ENCODE measurements at regions not wholly inside any gene's neighbourhood (a gene's known extent, or its start where the extent isn't known, plus 50 kb on each side); places are given as distances from the start of the nearest gene placed in this dataset.

GRCh38 chr1:81613803-81614202 is 186.9 kb upstream of the ADGRL2 start:
- FAIRE-seq = no peak

GRCh38 chr1:81607924-81608323 is 192.8 kb upstream of the ADGRL2 start:
- no peak for FAIRE-seq

- FAIRE-seq = no peak
Measured at GRCh38 chr1:81607086-81607485, 193.6 kb upstream of the ADGRL2 start.

- FAIRE-seq = no peak
Measured at GRCh38 chr1:81606656-81607055, 194.1 kb upstream of the ADGRL2 start.

- no peak for FAIRE-seq
Measured at GRCh38 chr1:81605023-81605422, 195.7 kb upstream of the ADGRL2 start.

- FAIRE-seq = no peak
Measured at GRCh38 chr1:81600878-81601622, 199.7 kb upstream of the ADGRL2 start.

GRCh38 chr1:81600363-81600762 is 200.4 kb upstream of the ADGRL2 start:
- FAIRE-seq = no peak

GRCh38 chr1:81598623-81599022 is 202.1 kb upstream of the ADGRL2 start:
- no peak for FAIRE-seq

- FAIRE-seq = no peak
Measured at GRCh38 chr1:81597720-81598426, 202.9 kb upstream of the ADGRL2 start.

GRCh38 chr1:81596341-81596740 is 204.4 kb upstream of the ADGRL2 start:
- no peak for FAIRE-seq

GRCh38 chr1:81594206-81594605 is 206.5 kb upstream of the ADGRL2 start:
- no peak for FAIRE-seq

- no peak for FAIRE-seq
Measured at GRCh38 chr1:81592233-81592632, 208.5 kb upstream of the ADGRL2 start.

- no peak for FAIRE-seq
Measured at GRCh38 chr1:81590171-81590570, 210.6 kb upstream of the ADGRL2 start.

- FAIRE-seq = no peak
Measured at GRCh38 chr1:81588149-81588548, 212.6 kb upstream of the ADGRL2 start.

- FAIRE-seq = no peak
Measured at GRCh38 chr1:81587426-81587825, 213.3 kb upstream of the ADGRL2 start.

- FAIRE-seq = no peak
Measured at GRCh38 chr1:81585371-81585770, 215.4 kb upstream of the ADGRL2 start.

- peak; percentile 94 for FAIRE-seq
Measured at GRCh38 chr1:81584398-81584797, 216.3 kb upstream of the ADGRL2 start.

- no peak for FAIRE-seq
Measured at GRCh38 chr1:81583878-81584277, 216.9 kb upstream of the ADGRL2 start.

GRCh38 chr1:81582467-81582986 is 218.2 kb upstream of the ADGRL2 start:
- no peak for FAIRE-seq

- FAIRE-seq = no peak
Measured at GRCh38 chr1:81578867-81579266, 221.9 kb upstream of the ADGRL2 start.

GRCh38 chr1:81577004-81577697 is 223.6 kb upstream of the ADGRL2 start:
- no peak for FAIRE-seq

- FAIRE-seq = no peak
Measured at GRCh38 chr1:81574408-81574807, 226.3 kb upstream of the ADGRL2 start.

GRCh38 chr1:81573458-81573857 is 227.3 kb upstream of the ADGRL2 start:
- FAIRE-seq = no peak

GRCh38 chr1:81571946-81572345 is 228.8 kb upstream of the ADGRL2 start:
- no peak for FAIRE-seq

Data from endometrium (tissue), 2 donors.